Left hindlimb (tissue), 1 donor: ENCODE measurements at regions not wholly inside any gene's neighbourhood (a gene's known extent, or its start where the extent isn't known, plus 50 kb on each side); places are given as distances from the start of the nearest gene placed in this dataset.
"Not testable (repeated sequence)": the region's sequence is repeated elsewhere in the genome, so short reads cannot be mapped to it uniquely, and the experiment has no call there.

ENCODE experiments used
- DNase-seq: peaks from one replicate; pipeline ENCODE4 v3.0.0-alpha.2; 2018

DNA sequence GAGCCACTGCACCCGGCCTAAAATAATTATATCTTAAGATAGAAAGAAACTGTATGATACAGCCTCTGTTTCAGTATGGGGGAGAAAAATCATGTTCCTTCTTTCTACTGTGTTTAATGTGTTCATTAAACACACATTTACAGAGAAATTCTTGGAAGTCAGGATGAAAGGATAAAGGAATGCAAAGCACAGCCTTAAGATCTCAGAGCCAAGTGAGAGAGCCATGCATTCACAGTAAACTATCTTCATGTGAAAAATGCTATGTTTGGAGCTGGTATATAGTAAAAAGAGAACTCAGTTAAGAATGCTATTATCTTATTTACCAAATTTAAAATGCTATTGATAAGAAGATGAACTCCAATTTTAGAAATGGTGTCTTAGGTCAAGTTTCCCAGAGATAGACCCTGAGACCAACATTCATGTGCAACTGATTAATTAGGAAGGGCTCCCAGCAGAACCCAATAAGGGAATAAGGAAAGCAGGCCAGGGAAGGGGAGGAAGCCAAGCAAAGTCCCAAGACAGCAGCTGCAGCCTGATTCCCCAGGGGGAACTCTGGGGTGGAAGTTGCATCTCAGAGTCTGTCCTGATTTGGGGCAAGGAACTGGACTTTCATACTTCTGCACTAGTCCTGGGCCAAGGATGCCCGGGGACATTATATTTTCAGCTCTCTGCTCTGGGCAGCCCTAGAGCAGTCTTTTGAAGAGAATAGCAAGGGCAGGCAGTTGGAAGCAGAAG lies 130.0 kb upstream of the ZNF648 start:
- DNase-seq: no peak

GRCh38 chr1:182189535-182190066 lies 128.1 kb upstream of the ZNF648 start:
- DNase-seq: no peak

DNA sequence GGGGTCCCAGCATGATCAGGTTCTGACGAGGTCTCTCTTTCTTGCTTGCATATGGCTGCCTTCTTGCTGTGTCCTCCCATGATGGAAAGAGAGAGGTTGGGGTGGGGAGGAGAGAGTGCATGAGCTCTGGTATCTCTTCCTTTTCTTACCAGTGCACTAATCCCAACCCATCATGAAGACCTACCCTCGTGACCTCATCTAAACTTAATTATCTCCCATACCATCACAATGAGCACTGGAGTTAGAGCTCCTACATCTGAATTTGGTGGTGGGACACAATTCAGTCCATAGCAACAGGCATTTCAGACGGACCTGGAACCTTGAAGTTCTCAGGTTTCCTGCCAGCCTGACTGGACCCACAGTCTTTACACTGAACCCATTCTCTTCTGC lies 125.2 kb upstream of the ZNF648 start:
- no peak for DNase-seq

DNA sequence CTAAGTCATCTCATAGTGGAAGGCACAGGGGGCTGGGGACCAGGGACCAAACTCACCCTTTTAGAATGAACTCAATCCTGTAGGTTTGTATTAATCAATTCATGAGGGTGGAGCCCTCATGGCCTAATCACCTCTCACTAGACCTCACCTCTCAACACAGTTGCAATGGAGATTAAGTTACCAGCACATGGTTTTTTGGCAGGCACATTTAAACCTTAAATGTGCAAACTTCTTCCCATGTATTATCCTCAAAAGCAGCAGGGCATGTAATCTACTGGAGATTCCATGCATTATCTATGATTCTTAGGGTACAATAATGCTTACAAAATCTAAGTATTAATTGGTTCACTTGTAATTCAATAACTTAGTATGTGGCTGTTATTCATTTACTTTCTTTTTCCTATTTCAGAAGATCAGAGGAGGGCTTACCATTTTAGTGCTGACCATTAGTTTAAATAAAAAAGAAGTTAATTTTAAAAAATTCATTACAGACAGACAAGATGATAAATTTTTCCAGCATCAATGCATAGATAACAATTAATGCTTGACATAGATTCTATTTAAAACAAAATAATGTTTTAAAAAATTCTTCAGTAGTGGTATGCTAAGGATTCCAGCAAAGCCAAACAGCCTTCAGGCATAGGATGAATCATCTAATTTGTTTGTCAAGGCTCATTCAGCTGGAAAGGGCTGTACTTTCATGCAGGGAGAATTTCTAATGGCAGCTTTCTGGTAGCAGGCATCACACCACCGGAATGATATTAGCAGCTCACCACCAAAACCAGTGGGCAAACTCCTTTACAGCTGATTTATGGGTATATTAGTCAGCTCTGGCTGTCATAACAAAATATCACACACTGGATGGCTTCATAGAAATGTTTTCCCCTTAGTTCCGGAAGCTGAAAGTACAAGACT lies 124.6 kb upstream of the ZNF648 start:
- no peak for DNase-seq

GRCh38 chr1:182185136-182185535 lies 123.6 kb upstream of the ZNF648 start:
- DNase-seq: no peak

GRCh38 chr1:182183606-182184005 lies 122.1 kb upstream of the ZNF648 start:
- DNase-seq: no peak

GRCh38 chr1:182182311-182182710 lies 120.8 kb upstream of the ZNF648 start:
- DNase-seq: no peak

DNA sequence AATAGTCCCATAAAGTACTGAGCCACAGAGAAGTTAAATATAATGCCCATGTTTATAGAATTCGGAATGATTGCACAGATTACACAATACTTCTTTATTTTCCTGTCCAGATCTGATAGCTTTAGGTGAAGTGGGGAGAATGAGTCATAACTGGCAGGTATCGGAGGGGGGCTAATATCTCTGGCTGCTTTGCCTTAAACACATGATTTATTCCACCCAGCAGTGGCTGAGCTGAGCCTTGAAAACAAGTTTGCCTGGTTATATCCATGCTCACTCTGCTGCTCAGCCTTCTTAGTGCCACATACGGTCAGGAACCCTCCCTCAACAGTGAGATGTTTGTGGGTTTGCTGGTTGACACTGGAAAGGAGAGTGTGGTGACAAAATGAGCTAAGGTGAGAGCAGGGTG lies 119.7 kb upstream of the ZNF648 start:
- no peak for DNase-seq

DNA sequence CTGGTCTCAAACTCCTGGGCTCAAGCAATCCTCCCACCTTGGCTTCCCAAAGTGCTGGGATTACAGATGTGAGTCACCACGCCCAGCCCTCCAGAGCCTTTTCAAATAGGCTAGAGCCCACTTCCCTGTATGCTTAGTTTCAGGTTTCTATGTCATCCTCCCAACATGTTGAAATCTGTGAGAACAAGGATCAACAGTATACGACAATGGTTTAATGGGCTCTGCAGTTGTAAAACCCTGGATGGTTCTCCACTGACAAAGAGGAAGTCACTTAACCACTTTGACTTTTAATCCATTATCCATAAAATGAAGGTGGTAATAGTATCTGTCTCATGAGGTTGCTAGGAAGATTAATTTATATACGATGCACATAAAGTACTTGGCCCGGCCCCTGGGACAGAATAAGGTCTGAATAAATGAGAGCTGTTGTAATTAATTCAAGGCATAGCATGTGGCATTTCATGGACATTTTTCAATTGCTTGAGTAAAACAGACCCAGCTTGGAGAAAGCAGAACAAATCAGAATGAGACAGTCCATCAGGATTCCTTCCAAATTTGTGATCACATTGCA lies 113.9 kb upstream of the ZNF648 start:
- no peak for DNase-seq

DNA sequence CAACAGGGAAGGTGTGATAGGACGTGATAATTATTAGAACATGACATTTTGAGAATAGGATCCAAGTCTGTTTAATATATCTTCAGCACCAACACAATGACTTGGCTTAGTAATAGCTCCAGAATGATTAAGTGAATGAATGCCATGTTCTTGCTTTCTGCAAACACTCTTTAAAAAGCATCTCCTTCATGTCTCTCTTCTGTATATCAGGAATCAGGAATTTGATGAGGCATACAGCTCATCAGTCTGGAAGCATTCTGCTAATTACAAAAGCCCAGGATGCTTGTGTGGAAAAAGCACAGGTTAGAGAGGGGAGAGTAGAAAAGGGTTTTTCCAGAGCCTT lies 113.0 kb upstream of the ZNF648 start:
- DNase-seq: no peak

DNA sequence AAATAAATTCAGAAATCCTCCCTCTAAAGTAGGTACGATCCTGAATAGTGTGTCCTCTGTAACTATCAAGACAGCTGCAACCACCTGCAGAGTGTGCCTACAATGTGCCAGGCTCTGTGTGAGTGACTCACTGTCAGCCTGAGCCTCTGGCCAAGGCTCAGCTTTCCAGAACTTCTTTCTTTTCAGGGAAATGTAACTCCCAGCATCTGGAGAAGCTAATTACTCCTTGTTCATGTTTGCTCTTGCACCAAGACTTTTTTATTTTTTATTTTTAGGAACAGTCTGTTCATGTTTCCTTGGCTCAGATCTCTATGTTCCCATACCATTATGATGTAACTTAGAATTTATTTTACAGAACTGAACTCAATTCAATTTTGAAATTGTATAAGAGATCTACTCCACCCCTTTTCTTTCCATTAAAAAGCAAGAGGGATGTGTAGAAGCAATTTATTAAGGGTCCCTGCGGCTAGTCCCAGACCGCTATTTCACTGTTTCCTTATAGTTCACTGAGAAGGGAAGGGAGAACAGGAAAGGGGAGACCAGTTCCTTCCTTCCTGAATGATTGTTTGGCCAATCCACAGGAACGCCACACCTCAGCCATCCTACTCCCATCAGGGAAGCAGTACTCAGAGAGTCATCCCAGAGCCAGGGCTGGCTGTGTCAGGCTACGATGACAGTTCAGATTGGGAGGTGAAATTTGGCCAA lies 112.4 kb upstream of the ZNF648 start:
- DNase-seq: peak; percentile 55

DNA sequence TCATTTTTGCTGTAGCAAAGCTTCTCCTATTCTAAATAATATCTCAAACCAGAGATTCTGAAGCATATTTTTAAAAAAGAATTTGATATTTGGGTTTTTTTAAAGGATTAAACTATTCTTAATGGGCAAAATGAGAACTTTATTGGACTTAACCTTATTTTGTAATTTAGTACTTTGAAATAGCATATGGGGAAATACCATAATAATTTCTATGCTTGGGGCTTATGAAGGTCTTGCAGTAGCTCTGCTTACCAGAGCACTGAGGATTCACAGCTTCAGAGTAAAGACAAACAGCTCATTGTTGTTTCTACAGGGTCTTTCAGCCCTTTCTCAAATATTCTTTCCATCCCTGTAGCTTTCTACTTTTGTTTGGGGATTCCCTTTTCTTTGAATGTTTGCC lies 111.2 kb upstream of the ZNF648 start:
- no peak for DNase-seq

DNA sequence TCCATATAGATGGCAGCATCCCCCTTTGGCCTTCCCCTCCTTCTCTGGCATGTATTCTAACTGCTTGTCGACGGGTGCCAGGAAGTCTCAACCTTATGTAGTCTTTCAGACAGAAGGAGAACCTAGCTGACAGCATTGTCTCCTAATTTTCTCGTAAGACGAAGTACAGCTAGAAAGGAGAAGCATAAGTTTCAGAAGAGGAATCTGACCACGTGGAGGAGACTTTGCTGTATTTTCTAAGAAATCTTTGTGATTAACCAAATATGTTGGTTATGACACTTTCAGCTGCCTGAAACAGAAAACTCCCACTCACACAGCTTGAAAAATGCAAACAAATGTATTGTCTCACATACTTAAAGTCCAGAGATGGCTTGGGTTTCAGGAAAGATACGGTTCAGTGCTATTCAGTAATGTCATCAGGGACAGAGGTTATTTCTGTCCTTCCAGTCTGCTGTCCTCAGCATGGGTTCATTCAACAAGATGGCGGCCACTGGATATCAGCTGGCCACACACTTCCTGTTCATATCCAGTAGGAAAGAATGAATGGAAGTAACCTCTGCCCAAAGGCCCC lies 109.5 kb upstream of the ZNF648 start:
- no peak for DNase-seq

- no peak for DNase-seq
Measured at GRCh38 chr1:182169203-182169602, 107.7 kb upstream of the ZNF648 start.

GRCh38 chr1:182166750-182167149 lies 105.2 kb upstream of the ZNF648 start:
- no peak for DNase-seq

- no peak for DNase-seq
Measured at GRCh38 chr1:182166321-182166720, 104.8 kb upstream of the ZNF648 start.

DNA sequence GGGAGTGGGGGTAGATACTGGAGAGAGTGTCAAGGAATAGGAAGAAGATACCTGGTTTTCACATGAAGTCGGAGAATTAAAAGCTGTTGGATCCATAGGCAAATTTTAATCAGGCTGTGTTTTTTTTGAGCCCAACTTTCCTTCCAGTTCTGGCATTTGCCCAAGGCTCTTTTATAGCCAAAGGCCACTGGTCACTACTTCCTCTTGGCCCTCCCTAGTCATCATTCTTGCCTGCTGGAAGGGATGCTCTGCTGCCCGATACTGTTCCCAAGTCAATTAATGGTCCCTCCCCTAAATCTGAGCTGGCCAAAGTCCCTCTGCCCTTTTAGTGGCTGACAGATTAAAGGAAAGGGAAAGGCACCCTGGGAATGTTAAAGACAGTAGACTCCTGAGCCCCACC lies 102.8 kb upstream of the ZNF648 start:
- DNase-seq: no peak

DNA sequence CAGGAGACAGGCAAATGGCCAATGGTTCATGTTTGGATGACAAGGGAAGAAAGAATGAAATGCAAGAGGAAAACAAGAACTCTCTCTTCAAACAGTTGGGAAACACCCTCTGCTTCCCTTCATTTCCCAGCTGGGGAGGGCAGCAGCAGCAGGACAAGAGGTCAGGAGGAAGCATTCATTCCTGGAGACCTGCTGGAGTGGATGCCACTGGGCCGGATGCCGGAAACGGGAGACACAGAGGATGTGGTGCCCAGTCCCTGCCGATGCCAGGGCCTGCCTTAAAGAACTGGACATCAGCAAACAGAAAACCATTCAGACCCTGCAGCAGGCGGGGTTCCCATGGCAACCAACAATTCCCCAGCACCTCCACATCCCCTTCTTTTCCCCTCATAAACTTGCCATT lies 102.3 kb upstream of the ZNF648 start:
- DNase-seq: no peak

DNA sequence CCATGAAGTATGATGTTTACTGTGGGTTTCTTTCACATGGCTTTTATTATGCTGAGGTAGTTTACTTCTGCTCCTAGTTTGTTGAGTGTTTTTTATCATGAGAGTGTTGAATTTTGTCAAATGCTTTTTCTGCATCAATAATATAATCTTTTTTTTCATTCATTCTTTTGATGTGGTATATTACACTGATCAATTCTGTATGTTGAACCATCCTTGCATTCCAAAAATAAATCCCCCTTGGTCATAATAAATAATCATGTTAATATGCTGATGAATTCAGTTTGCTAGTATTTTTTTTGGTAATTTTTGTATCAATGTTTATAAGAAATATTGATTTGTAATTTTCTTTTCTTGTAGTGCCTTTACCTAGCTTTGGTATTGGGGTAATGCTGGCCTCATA lies 97.9 kb upstream of the ZNF648 start:
- DNase-seq: no peak

DNA sequence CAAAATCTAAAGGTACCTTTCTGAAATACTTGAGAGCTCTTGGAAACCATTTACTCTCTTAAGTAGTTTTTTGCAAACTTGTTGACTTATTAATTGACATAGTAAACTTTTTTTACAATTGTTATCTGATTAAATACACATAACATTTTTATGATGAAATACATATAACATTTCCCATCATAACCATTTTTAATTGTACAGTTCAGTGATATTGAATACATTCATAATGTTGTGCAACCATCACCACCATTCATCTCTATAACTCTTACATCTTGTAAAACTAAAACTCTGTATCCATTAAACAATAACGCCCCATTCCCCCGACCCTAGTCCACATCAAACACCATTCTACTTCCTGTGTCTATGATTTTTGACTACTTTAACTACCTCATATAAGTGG lies 95.7 kb upstream of the ZNF648 start:
- no peak for DNase-seq

- not testable (repeated sequence) for DNase-seq
Measured at GRCh38 chr1:182154425-182154824, 92.9 kb upstream of the ZNF648 start.

DNA sequence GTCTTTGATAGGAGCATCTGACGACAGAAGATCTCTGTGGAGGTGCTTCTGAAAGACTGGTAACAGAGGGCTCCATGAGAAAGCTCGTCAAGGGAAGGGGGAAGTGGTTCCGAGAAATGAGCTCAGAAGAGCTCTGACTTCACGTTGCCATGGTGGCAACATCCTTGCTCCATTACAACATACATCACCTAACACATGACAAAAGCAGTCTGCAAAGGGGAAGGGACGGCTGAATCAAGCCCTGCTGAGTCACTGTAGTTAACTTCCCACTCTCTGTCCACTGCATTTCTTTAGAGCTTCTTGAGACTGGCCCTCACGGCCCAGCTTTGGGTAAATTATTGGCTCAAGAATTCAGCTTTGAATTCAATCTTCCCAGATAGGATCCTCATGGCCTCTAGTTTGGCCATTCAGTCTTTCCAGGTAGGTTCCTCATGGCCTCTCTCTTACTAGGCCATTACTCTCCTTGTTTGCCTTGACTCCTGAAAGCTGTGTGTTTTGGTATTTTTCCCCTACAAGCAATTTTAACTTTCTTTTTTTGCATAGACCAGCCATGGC lies 88.0 kb upstream of the ZNF648 start:
- no peak for DNase-seq
